ENCODE measurements at regions not wholly inside any gene's neighbourhood (a gene's known extent, or its start where the extent isn't known, plus 50 kb on each side); places are given as distances from the start of the nearest gene placed in this dataset.

- ATAC-seq (no peak), DNase-seq (ENCODE audit: low read depth, low spot score) (no peak), FAIRE-seq (no peak)
- no peaks in the 10 kb centered on the region for H3K36me3 ChIP-seq (ENCODE audit: control insufficient read depth in 2 of 2, insufficient read depth in 2 of 2, low read length in 1 of 2)
- TF ChIP-seq BRCA1 (IDR thresholded peaks at IDR 0.05; ENCODE audit: low read depth, low read length) (no peak), EZH2 (IDR thresholded peaks at IDR 0.05; ENCODE audit: borderline replicate concordance, control insufficient read depth, low read depth, low read length) (no peak), PBX3 (IDR thresholded peaks at IDR 0.05; ENCODE audit: insufficient replicate concordance, low read depth, low read length) (no peak), JUNB (IDR thresholded peaks at IDR 0.05) (no peak), CBX3 (IDR thresholded peaks at IDR 0.05; ENCODE audit: borderline replicate concordance, low read depth) (no peak), SMAD5 (IDR thresholded peaks at IDR 0.05; ENCODE audit: low read depth) (no peak), RAD21 (IDR thresholded peaks at IDR 0.05; ENCODE audit: insufficient read depth, low read depth, low read length) (no peak), SUPT20H (IDR thresholded peaks at IDR 0.05; ENCODE audit: borderline replicate concordance, control insufficient read depth, low read depth, low read length) (no peak), MYC (IDR thresholded peaks at IDR 0.05; ENCODE audit: insufficient read depth, insufficient read length, insufficient replicate concordance, low read length, severe bottlenecking) (no peak), E2F8 (IDR thresholded peaks at IDR 0.05; ENCODE audit: low read depth, partially characterized antibody) (no peak), SMC3 (IDR thresholded peaks at IDR 0.05; ENCODE audit: borderline replicate concordance, low read length) (no peak), EED (IDR thresholded peaks at IDR 0.05; ENCODE audit: low read depth) (no peak), TCF3 (IDR thresholded peaks at IDR 0.05; ENCODE audit: borderline replicate concordance, insufficient read depth, low read depth, low read length) (no peak), GABPA (IDR thresholded peaks at IDR 0.05; ENCODE audit: low read depth) (no peak), POLR2A (IDR thresholded peaks at IDR 0.05; ENCODE audit: low read depth, low read length) (no peak), ZBTB4 (CRISPR knock-in tag; IDR thresholded peaks at IDR 0.05) (no peak)
- ChIA-PET SMC1A (ENCODE audit: uncharacterized antibody, unreplicated experiment) (no interaction called here), CTCF (no interaction called here), POLR2A (no interaction called here), RAD21 (ENCODE audit: unreplicated experiment) (no interaction called here)
- peaks cover 4% of the 10 kb centered on the region; the same call in 2 of the 3 replicates for H3K9me3 ChIP-seq (replicated peaks; ENCODE audit: control insufficient read depth, insufficient read depth, low read length)
- H3K27ac ChIP-seq (ENCODE audit: control insufficient read depth, insufficient read depth) = no peak overlapping the region
- no peaks in the 10 kb centered on the region for H4K20me1 ChIP-seq (ENCODE audit: control insufficient read depth, insufficient read depth)
- H3K9ac ChIP-seq (ENCODE audit: control insufficient read depth, insufficient read depth, low read length) = no peak overlapping the region
- no peak overlapping the region for H2AFZ ChIP-seq (ENCODE audit: control insufficient read depth, low read depth, low read length)
- in situ Hi-C loops (cut with MboI) (no loop called here), intact Hi-C loops (cut with micrococcal nuclease; ENCODE audit: unreplicated experiment) (no loop called here)
- no TSS peak for BruUV-seq (replicated peaks)
- H3K4me1 ChIP-seq (ENCODE audit: control insufficient read depth, insufficient read depth, low read length) = no peaks in the 10 kb centered on the region
- no peaks in the 10 kb centered on the region for H3K79me2 ChIP-seq (ENCODE audit: control insufficient read depth, insufficient read depth, low read length)
- no peaks in the 10 kb centered on the region for H3K27me3 ChIP-seq (replicated peaks in 1 of 2; ENCODE audit: control insufficient read depth in 2 of 2, insufficient read depth in 2 of 2, low read length in 1 of 2)
- H3K4me2 ChIP-seq (ENCODE audit: control insufficient read depth, insufficient read depth) = no peak overlapping the region
- H3K4me3 ChIP-seq = no peak overlapping the region
Observed at GRCh38 chrX:40320819-40321218, 223.1 kb upstream of the BCOR start.
